Muscle of leg (tissue), 3 donors: ENCODE measurements at regions not wholly inside any gene's neighbourhood (a gene's known extent, or its start where the extent isn't known, plus 50 kb on each side); places are given as distances from the start of the nearest gene placed in this dataset.

Experiments used
- DNase-seq: peaks from one replicate; pipeline ENCODE4 v3.0.0; 2013
- H3K27ac ChIP-seq: one replicate; pipeline ENCODE4 v1.5.1; 2013; ENCODE audit warnings: mild to moderate bottlenecking, low read length, control low read depth
- H3K27me3 ChIP-seq: one replicate; pipeline ENCODE4 v1.6.1; 2013; ENCODE audit warnings: low read length; ENCODE audit not compliant: control insufficient read depth, insufficient read depth
- H3K36me3 ChIP-seq: one replicate; pipeline ENCODE4 v1.6.1; 2013; ENCODE audit warnings: low read length; ENCODE audit not compliant: control insufficient read depth, insufficient read depth
- H3K4me1 ChIP-seq: one replicate; pipeline ENCODE4 v1.6.1; 2013; ENCODE audit warnings: low read length; ENCODE audit not compliant: control insufficient read depth, insufficient read depth
- H3K4me3 ChIP-seq: one replicate; pipeline ENCODE4 v1.5.1; 2013; ENCODE audit warnings: low read length, control low read depth
- H3K9me3 ChIP-seq: replicated peaks from 2 replicates; pipeline ENCODE4 v1.6.1; 2013; ENCODE audit warnings: low read depth, low read length; ENCODE audit not compliant: control insufficient read depth
- WGBS: methylation state at CpG from one replicate; pipeline ENCODE4 v1.1.5; 2013; ENCODE audit warnings: missing lambda C conversion rate; ENCODE audit not compliant: insufficient coverage; 5-methylcytosine and 5-hydroxymethylcytosine counted together

GRCh38 chr11:94681140-94681539, 87.0 kb upstream of the AMOTL1 start:
- Histone ChIP-seq H3K4me1 (no peaks in the 10 kb centered on the region), H3K4me3 (no peak overlapping the region), H3K36me3 (no peaks in the 10 kb centered on the region), H3K9me3 (no peaks in the 10 kb centered on the region), H3K27me3 (no peaks in the 10 kb centered on the region), H3K27ac (no peak overlapping the region)
- no CpG with 5 or more reads among the region's 1 CpG for WGBS
- no peak for DNase-seq

GRCh38 chr11:94681852-94682251, 86.3 kb upstream of the AMOTL1 start:
- Histone ChIP-seq H3K4me1 (no peaks in the 10 kb centered on the region), H3K27me3 (no peaks in the 10 kb centered on the region), H3K4me3 (no peak overlapping the region), H3K27ac (no peak overlapping the region), H3K9me3 (no peaks in the 10 kb centered on the region), H3K36me3 (no peaks in the 10 kb centered on the region)
- WGBS = no CpG with 5 or more reads among the region's 1 CpG
- no peak for DNase-seq

- WGBS = 59% methylated on average over 2 of the region's 4 CpGs
- H3K27me3 ChIP-seq = no peaks in the 10 kb centered on the region
- DNase-seq = peak; percentile 68
Measured at GRCh38 chr11:94694309-94695060, 73.7 kb upstream of the AMOTL1 start.

GRCh38 chr11:94697156-94697555, 71.0 kb upstream of the AMOTL1 start:
- H3K27ac ChIP-seq = no peak overlapping the region
- H3K9me3 ChIP-seq = no peaks in the 10 kb centered on the region
- H3K4me3 ChIP-seq = no peak overlapping the region
- H3K4me1 ChIP-seq = no peaks in the 10 kb centered on the region
- no peak for DNase-seq
- H3K27me3 ChIP-seq = no peaks in the 10 kb centered on the region
- no peaks in the 10 kb centered on the region for H3K36me3 ChIP-seq

More at GRCh38 chr11:94694309-94695060, 73.7 kb upstream of the AMOTL1 start:
- Histone ChIP-seq H3K36me3 (no peaks in the 10 kb centered on the region), H3K9me3 (no peaks in the 10 kb centered on the region), H3K27ac (no peak overlapping the region), H3K4me3 (no peak overlapping the region), H3K4me1 (no peaks in the 10 kb centered on the region)

- no peaks in the 10 kb centered on the region for H3K9me3 ChIP-seq
- no CpG with 5 or more reads among the region's 1 CpG for WGBS
- H3K4me3 ChIP-seq = no peak overlapping the region
- no peak for DNase-seq
- H3K36me3 ChIP-seq = no peaks in the 10 kb centered on the region
- no peak overlapping the region for H3K27ac ChIP-seq
- H3K4me1 ChIP-seq = peaks cover 2% of the 10 kb centered on the region
- H3K27me3 ChIP-seq = no peaks in the 10 kb centered on the region
Measured at GRCh38 chr11:94700622-94701021, 67.5 kb upstream of the AMOTL1 start.

- H3K4me1 ChIP-seq = peaks cover 3% of the 10 kb centered on the region
- H3K27ac ChIP-seq = no peak overlapping the region
- DNase-seq = no peak
- no peak overlapping the region for H3K4me3 ChIP-seq
- H3K27me3 ChIP-seq = no peaks in the 10 kb centered on the region
- no peaks in the 10 kb centered on the region for H3K36me3 ChIP-seq
- WGBS = no CpG with 5 or more reads among the region's 1 CpG
- H3K9me3 ChIP-seq = no peaks in the 10 kb centered on the region
Measured at GRCh38 chr11:94702481-94702880, 65.7 kb upstream of the AMOTL1 start.

GRCh38 chr11:94705419-94705818, 62.7 kb upstream of the AMOTL1 start:
- no peaks in the 10 kb centered on the region for H3K27me3 ChIP-seq
- H3K4me1 ChIP-seq = peaks cover 3% of the 10 kb centered on the region
- no peak overlapping the region for H3K4me3 ChIP-seq
- no peaks in the 10 kb centered on the region for H3K36me3 ChIP-seq
- H3K27ac ChIP-seq = peak overlapping the region; percentile 32
- DNase-seq = peak; percentile 32
- H3K9me3 ChIP-seq = no peaks in the 10 kb centered on the region

- no peaks in the 10 kb centered on the region for H3K9me3 ChIP-seq
- DNase-seq = peak; percentile 33
- WGBS = 46% methylated on average over 3 of the region's 6 CpGs
- no peak overlapping the region for H3K4me3 ChIP-seq
- peaks cover 3% of the 10 kb centered on the region for H3K4me1 ChIP-seq
- H3K27me3 ChIP-seq = no peaks in the 10 kb centered on the region
- H3K36me3 ChIP-seq = no peaks in the 10 kb centered on the region
- peak overlapping the region; percentile 66 for H3K27ac ChIP-seq
Measured at GRCh38 chr11:94705891-94706615, 62.1 kb upstream of the AMOTL1 start.

- H3K36me3 ChIP-seq = no peaks in the 10 kb centered on the region
Measured at GRCh38 chr11:94708176-94708575, 60.0 kb upstream of the AMOTL1 start.

GRCh38 chr11:94708642-94709041, 59.5 kb upstream of the AMOTL1 start:
- DNase-seq = no peak
- no peaks in the 10 kb centered on the region for H3K9me3 ChIP-seq
- H3K4me1 ChIP-seq = peaks cover 3% of the 10 kb centered on the region
- no peak overlapping the region for H3K4me3 ChIP-seq
- 83% methylated on average over 1 of the region's 4 CpGs for WGBS
- no peaks in the 10 kb centered on the region for H3K27me3 ChIP-seq
- no peaks in the 10 kb centered on the region for H3K36me3 ChIP-seq
- no peak overlapping the region for H3K27ac ChIP-seq

More at GRCh38 chr11:94708176-94708575, 60.0 kb upstream of the AMOTL1 start:
- no peak for DNase-seq
- Histone ChIP-seq H3K4me1 (peaks cover 3% of the 10 kb centered on the region), H3K27ac (no peak overlapping the region), H3K27me3 (no peaks in the 10 kb centered on the region), H3K4me3 (no peak overlapping the region), H3K9me3 (no peaks in the 10 kb centered on the region)
- WGBS = 85% methylated on average over 2 of the region's 4 CpGs
